GM18870 (cell line): ENCODE measurements at regions not wholly inside any gene's neighbourhood (a gene's known extent, or its start where the extent isn't known, plus 50 kb on each side); places are given as distances from the start of the nearest gene placed in this dataset.
A peak's percentile ranks its signal among the peaks of the same experiment; 100 is the strongest.

Experiments
- ATAC-seq: cut with Tn5 transposase; IDR thresholded peaks from one replicate; pipeline ENCODE4 v1.9.1; 2021; ENCODE audit warnings: moderate library complexity; ENCODE audit not compliant: unreplicated experiment

GRCh38 chr12:115341442-115341841 lies 657.5 kb upstream of the TBX3 start:
- ATAC-seq, result peak; percentile 43

GRCh38 chr12:115338566-115339294 lies 654.8 kb upstream of the TBX3 start:
- no peak for ATAC-seq

DNA sequence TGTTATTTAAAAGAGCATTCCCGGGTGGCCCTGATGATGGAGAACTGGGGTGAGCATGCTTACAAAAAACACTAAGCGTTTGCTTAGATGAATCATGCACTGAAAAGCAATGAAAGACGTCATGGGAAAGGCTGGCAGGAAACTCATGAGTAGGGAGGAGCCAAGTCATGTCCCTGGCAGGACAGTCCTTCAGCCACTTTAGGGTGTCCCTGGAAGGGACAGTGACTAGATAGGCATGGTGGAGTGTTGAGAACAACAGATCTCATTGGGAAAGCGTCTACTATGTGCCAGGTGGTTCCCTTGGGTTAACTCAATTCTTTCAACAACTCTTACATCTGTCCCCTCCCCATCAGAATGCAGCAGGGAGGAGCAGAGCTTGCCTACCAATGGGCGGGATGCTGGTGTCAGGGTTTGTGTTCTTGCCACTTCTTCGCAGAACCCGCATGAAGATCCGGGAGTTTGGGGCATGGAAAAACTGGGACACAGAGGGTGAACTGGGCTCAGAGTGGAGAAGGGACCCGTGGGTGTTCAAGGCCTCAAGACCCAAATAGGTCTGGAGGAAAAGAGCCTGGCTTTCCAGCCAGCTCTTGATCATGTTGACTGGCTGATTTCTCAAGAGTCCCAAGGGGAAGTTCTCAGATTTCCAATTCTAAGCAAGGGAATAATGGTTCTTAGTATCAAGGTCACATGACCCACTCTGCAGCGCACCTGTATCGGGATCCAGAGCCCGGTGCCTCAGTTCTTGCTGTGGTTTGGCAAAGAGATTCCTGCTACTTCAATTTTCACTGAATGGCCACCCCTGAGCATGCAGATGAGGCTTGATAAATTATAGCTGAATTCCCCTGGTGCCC lies 653.9 kb upstream of the TBX3 start:
- no peak for ATAC-seq

DNA sequence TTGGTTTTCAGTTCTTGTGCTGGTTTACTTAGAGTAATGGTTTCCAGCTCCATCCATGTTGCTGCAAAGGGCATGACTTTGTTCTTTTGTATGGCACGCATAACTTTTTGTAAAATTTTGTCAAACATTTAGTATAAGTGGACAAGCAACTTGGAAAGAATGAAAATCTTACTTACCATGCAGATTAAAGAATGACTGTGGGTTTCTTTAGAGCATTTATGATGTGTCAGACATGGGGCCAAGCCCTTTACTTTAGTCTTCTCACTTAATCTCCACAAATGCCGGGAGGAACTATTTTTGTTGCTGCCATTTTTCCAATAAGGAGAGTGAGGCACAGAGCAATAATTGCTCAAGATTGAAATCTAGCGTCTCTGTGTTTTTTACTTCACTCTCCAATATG lies 652.5 kb upstream of the TBX3 start:
- no peak for ATAC-seq

DNA sequence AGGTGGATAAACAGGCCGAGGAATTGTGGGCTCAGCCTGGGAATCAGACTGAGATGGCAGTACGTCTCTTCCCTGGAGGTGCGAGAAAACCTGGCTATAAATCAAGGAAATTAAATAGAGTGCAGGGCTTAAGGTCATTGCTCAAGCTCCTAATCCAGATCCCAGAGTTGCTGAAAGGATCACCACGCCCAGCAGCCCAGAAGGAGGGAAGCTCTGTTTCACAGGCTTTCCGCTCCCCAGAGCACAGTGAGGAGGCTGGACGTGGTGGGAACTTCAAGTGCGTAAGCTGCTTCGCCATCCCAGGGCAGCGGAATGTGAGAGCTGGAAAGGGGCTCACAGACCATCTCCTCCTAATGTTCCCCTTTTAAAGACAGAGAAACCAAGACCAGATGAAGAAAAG lies 651.6 kb upstream of the TBX3 start:
- ATAC-seq, result no peak

DNA sequence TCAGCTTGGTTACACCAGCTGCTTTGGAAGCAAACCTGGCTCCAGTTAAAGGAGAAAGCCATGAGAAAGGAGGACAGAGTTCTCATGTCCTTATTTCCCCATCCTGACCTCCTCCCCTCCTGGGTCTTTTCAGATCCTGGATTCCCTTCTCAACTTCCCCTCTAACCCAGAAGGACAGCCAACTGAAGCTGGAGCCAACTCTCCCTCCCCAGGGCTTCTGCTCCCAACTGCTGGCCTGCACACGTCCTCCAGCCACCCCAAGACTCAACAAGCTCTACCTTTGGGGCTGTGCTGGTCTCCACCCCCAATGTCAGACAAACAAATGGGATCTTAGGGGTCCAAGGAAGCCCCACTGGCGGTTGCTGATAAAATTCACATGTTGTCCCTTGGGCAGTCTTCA lies 651.1 kb upstream of the TBX3 start:
- no peak for ATAC-seq

- no peak for ATAC-seq
Measured at GRCh38 chr12:115332945-115333344, 649.0 kb upstream of the TBX3 start.

DNA sequence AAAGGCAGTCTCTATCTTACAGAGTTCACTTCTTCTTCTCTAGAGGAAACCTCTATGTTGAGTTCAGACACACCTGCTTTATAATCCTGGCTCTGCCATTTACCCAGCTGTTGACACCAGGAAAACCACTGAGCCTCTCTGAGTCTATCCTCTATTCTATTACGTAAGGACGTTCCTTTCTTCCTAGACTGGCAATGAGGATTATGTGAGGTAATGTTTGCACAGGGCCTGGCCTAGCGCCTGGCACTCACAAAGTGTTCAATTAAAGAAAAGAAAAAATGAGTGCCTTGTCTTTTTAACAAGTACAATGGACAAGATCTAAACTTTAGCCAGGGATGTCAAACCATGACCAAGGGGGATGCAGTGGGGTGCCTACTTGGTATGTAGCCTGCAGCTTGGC lies 641.9 kb upstream of the TBX3 start:
- ATAC-seq, result no peak

GRCh38 chr12:115324949-115325593 lies 641.1 kb upstream of the TBX3 start:
- ATAC-seq, result no peak

- no peak for ATAC-seq
Measured at GRCh38 chr12:115323223-115323905, 639.4 kb upstream of the TBX3 start.

- peak; percentile 84 for ATAC-seq
Measured at GRCh38 chr12:115322275-115322674, 638.3 kb upstream of the TBX3 start.

- no peak for ATAC-seq
Measured at GRCh38 chr12:115320967-115321366, 637.0 kb upstream of the TBX3 start.

GRCh38 chr12:115320451-115320850 lies 636.5 kb upstream of the TBX3 start:
- ATAC-seq, result no peak

GRCh38 chr12:115319446-115320040 lies 635.6 kb upstream of the TBX3 start:
- ATAC-seq, result no peak

- no peak for ATAC-seq
Measured at GRCh38 chr12:115313929-115314328, 630.0 kb upstream of the TBX3 start.

- no peak for ATAC-seq
Measured at GRCh38 chr12:115312901-115313300, 628.9 kb upstream of the TBX3 start.

GRCh38 chr12:115311875-115312274 lies 627.9 kb upstream of the TBX3 start:
- ATAC-seq, result no peak

DNA sequence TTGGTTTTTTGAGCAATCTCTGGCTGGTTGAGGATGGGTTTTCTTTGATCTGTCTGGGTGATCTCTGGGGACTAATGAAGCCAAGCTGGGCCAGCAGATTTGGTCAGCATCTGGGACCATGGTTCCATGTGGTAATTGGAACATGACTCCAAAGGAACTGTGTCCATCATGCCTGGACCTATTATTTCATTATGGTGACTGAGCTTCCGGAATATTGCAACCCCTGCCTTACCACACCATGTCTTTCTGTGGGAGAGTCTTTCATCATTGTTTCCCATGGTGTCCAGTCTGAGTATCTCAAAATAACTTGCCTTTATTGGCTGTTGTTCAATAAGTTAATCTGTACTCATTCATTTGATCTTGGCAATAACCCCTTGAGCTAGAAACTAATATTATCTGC lies 624.9 kb upstream of the TBX3 start:
- no peak for ATAC-seq

DNA sequence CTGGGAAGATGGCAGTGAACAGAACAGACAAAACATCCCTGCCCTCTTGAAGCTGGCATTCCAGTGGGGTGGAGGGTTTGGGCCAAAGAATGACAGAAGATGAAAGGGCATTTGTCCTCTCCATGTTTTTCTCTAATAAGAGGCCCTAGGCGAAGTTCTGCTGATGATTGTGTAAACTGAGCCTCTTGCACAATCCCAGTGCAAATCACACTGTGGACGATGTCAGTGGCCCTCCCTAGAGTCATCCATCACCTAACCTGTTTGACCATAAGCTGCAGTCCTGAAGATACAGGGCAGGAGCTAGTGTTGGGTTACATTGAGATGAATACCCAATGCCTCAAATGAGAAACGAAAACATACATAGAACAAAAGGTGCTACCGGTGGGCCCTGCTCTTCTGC lies 622.4 kb upstream of the TBX3 start:
- no peak for ATAC-seq

GRCh38 chr12:115305867-115306266 lies 621.9 kb upstream of the TBX3 start:
- ATAC-seq, result no peak

DNA sequence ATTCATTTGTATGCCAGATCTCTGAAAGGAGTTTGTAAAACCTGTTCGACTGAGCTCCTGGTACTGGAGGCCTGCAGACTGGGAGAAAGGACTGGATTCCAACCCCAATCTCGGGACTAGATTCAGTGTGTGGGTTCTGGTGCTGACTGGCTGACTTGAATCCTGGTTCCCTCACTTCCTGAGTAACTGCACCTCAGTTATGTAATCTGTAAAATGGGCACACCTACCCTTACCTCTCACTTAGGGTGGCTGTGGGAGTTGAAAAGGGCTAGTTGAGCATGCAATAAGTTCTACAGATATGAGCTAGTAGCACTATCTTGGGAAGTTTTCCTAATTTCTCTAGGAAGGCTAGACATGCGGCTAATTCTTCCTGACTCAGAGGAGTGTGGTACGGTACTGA lies 621.3 kb upstream of the TBX3 start:
- no peak for ATAC-seq
